ENCODE measurements at regions not wholly inside any gene's neighbourhood (a gene's known extent, or its start where the extent isn't known, plus 50 kb on each side); places are given as distances from the start of the nearest gene placed in this dataset.

GRCh38 chr5:7955476-7955875 lies 86.5 kb downstream of the MTRR start:
- DNase-seq (no peak), ATAC-seq (no peak)
- Histone ChIP-seq H3K4me1 (ENCODE audit: control insufficient read depth, insufficient read depth, low read length) (no peaks in the 10 kb centered on the region), H3K36me3 (ENCODE audit: control insufficient read depth, insufficient read depth, low read length) (no peaks in the 10 kb centered on the region), H3K9me3 (ENCODE audit: control insufficient read depth, insufficient read depth, low read length) (peaks cover 4% of the 10 kb centered on the region), H3K27me3 (ENCODE audit: control insufficient read depth, insufficient read depth, low read length) (no peaks in the 10 kb centered on the region), H3K4me3 (ENCODE audit: low read length) (no peak overlapping the region), H3K27ac (ENCODE audit: low read length) (no peak overlapping the region)
- H3K4me3 Mint-ChIP-seq: no peak overlapping the region
- no peaks in the 10 kb centered on the region for H3K4me1 Mint-ChIP-seq
- no peak overlapping the region for H3K27ac Mint-ChIP-seq
- WGBS (ENCODE audit: insufficient coverage): 100% methylated on average over 1 of the region's 4 CpGs
- intact Hi-C loops (cut with micrococcal nuclease): no loop called here
- TF ChIP-seq, protein P1, sequence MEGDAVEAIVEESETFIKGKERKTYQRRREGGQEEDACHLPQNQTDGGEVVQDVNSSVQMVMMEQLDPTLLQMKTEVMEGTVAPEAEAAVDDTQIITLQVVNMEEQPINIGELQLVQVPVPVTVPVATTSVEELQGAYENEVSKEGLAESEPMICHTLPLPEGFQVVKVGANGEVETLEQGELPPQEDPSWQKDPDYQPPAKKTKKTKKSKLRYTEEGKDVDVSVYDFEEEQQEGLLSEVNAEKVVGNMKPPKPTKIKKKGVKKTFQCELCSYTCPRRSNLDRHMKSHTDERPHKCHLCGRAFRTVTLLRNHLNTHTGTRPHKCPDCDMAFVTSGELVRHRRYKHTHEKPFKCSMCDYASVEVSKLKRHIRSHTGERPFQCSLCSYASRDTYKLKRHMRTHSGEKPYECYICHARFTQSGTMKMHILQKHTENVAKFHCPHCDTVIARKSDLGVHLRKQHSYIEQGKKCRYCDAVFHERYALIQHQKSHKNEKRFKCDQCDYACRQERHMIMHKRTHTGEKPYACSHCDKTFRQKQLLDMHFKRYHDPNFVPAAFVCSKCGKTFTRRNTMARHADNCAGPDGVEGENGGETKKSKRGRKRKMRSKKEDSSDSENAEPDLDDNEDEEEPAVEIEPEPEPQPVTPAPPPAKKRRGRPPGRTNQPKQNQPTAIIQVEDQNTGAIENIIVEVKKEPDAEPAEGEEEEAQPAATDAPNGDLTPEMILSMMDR (IDR thresholded peaks at IDR 0.05): no peak
- peaks cover 2 to 4% of the 10 kb centered on the region in 2 donors for H3K9me3 Mint-ChIP-seq
- no peaks in the 10 kb centered on the region for H3K27me3 Mint-ChIP-seq (ENCODE audit: low read depth in 2 of 2)
- no peaks in the 10 kb centered on the region for H3K36me3 Mint-ChIP-seq

DNA sequence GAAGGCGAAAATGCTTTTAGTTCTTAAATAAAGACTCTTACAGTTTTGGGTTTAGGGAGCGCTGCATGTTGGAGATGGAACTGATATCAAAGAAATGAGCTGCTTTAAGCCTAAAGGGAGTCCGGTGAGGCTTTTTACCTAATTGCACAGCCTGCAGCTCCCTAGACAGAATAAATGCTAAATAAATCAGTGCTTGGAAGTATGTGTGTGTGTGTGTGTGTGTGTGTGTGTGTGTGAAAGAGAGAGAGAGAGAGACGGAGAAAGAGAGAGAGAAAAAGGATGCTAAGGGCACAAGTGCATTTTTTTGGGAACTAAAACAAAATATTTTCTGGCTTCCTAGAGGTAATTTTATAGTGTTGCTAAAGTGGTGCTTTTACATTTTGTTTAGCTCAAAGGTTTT lies 88.4 kb downstream of the MTRR start:
- WGBS (ENCODE audit: insufficient coverage): 88% methylated on average over 4 of the region's 4 CpGs
- H3K27ac Mint-ChIP-seq: no peak overlapping the region
- intact Hi-C loops (cut with micrococcal nuclease): no loop called here
- no peak overlapping the region for H3K27ac ChIP-seq (ENCODE audit: low read length)
- H3K4me1 Mint-ChIP-seq: no peaks in the 10 kb centered on the region
- peaks cover 4% of the 10 kb centered on the region for H3K9me3 ChIP-seq (ENCODE audit: control insufficient read depth, insufficient read depth, low read length)
- no peak overlapping the region for H3K4me3 Mint-ChIP-seq
- no peaks in the 10 kb centered on the region for H3K27me3 Mint-ChIP-seq (ENCODE audit: low read depth in 2 of 2)
- TF ChIP-seq, protein P1 (IDR thresholded peaks at IDR 0.05): no peak
- no peaks in the 10 kb centered on the region for H3K36me3 Mint-ChIP-seq
- DNase-seq (no peak), ATAC-seq (no peak)
- peaks cover 0 to 2% of the 10 kb centered on the region in 2 donors for H3K9me3 Mint-ChIP-seq
- H3K27me3 ChIP-seq (ENCODE audit: control insufficient read depth, insufficient read depth, low read length): no peaks in the 10 kb centered on the region
- no peaks in the 10 kb centered on the region for H3K4me1 ChIP-seq (ENCODE audit: control insufficient read depth, insufficient read depth, low read length)
- no peak overlapping the region for H3K4me3 ChIP-seq (ENCODE audit: low read length)
- H3K36me3 ChIP-seq (ENCODE audit: control insufficient read depth, insufficient read depth, low read length): no peaks in the 10 kb centered on the region

- WGBS (ENCODE audit: insufficient coverage): 69% methylated on average over 7 of the region's 7 CpGs
Measured at GRCh38 chr5:7960142-7960541, 91.2 kb downstream of the MTRR start.

DNA sequence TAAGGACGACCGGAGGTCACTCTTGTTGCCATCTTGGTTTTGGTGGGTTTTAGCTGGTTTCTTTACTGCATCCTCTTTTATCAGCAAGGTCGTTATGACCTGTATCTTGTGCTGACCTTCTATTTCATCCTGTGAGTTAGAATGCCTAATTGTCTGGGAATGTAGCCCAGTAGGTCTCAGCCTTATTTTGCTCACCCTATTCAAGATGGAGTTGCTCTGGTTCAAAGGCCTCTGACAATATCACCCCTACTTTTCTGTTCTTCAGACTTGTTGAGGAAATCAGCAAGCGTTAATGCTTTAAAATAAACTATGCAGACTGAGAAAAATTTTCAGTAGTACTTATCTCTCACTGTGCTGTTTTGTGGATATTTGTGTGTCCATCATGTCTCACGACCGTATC lies 92.6 kb downstream of the MTRR start:
- intact Hi-C loops (cut with micrococcal nuclease): no loop called here

More at GRCh38 chr5:7960142-7960541, 91.2 kb downstream of the MTRR start:
- Histone ChIP-seq H3K27me3 (ENCODE audit: control insufficient read depth, insufficient read depth, low read length) (no peaks in the 10 kb centered on the region), H3K4me1 (ENCODE audit: control insufficient read depth, insufficient read depth, low read length) (no peaks in the 10 kb centered on the region), H3K9me3 (ENCODE audit: control insufficient read depth, insufficient read depth, low read length) (peaks cover 4% of the 10 kb centered on the region), H3K36me3 (ENCODE audit: control insufficient read depth, insufficient read depth, low read length) (no peaks in the 10 kb centered on the region), H3K4me3 (ENCODE audit: low read length) (no peak overlapping the region), H3K27ac (ENCODE audit: low read length) (no peak overlapping the region)
- no peak for DNase-seq
- H3K27me3 Mint-ChIP-seq (ENCODE audit: low read depth in 2 of 2): no peaks in the 10 kb centered on the region
- TF ChIP-seq, protein P1 (IDR thresholded peaks at IDR 0.05): no peak
- peaks cover 0 to 5% of the 10 kb centered on the region in 2 donors for H3K9me3 Mint-ChIP-seq
- no peak overlapping the region for H3K4me3 Mint-ChIP-seq
- H3K4me1 Mint-ChIP-seq: no peaks in the 10 kb centered on the region
- no peak overlapping the region for H3K27ac Mint-ChIP-seq
- intact Hi-C loops (cut with micrococcal nuclease): no loop called here
- H3K36me3 Mint-ChIP-seq: no peaks in the 10 kb centered on the region
- ATAC-seq: no peak

More for the DNA sequence above, 92.6 kb downstream of the MTRR start:
- Mint-ChIP-seq H3K36me3 (no peaks in the 10 kb centered on the region), H3K27ac (no peak overlapping the region), H3K9me3 (peaks cover 0 to 5% of the 10 kb centered on the region in 2 donors), H3K4me1 (no peaks in the 10 kb centered on the region), H3K27me3 (ENCODE audit: low read depth in 2 of 2) (no peaks in the 10 kb centered on the region), H3K4me3 (no peak overlapping the region)
- whole genome bisulfite sequencing (ENCODE audit: insufficient coverage): 74% methylated on average over 6 of the region's 6 CpGs
- no peaks in the 10 kb centered on the region for H3K27me3 ChIP-seq (ENCODE audit: control insufficient read depth, insufficient read depth, low read length)
- H3K36me3 ChIP-seq (ENCODE audit: control insufficient read depth, insufficient read depth, low read length): no peaks in the 10 kb centered on the region
- H3K27ac ChIP-seq (ENCODE audit: low read length): no peak overlapping the region
- H3K4me1 ChIP-seq (ENCODE audit: control insufficient read depth, insufficient read depth, low read length): no peaks in the 10 kb centered on the region
- TF ChIP-seq, protein P1 (IDR thresholded peaks at IDR 0.05): no peak
- no peak for ATAC-seq
- no peak for DNase-seq
- H3K9me3 ChIP-seq (ENCODE audit: control insufficient read depth, insufficient read depth, low read length): peaks cover 4% of the 10 kb centered on the region
- H3K4me3 ChIP-seq (ENCODE audit: low read length): no peak overlapping the region

Data from natural killer cell (primary cell).